ENCODE measurements at regions not wholly inside any gene's neighbourhood (a gene's known extent, or its start where the extent isn't known, plus 50 kb on each side); places are given as distances from the start of the nearest gene placed in this dataset.
"Not testable (repeated sequence)": the region's sequence is repeated elsewhere in the genome, so short reads cannot be mapped to it uniquely, and the experiment has no call there.

DNA sequence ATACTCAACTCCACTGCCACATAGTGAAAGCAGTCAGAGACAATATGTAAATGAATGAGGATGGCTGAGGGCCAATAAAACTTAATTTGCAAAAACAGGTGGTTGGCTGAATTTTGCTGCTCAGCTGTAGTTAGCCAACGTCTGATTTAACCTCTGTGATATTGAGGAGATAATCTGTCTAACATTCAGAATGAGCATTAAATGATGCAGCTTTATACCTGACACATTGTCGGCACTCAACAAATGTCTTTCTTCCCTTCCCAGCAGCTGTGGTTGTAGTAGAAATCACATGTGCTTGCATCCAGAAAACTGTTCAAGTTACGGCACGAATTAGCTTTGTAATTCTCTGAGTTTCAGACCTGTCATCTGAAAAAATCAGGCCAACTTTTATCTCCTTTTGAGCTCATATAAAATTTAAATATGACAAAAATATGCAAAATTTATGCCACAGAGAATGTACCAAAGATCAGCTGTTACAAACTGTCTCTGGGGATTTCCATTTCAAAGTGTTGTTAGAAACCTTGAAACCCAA, 1239.7 kb downstream of the GATA3 start:
- DNase-seq (ENCODE audit: low read depth) = no peak

GRCh38 chr10:9294865-9295264, 1240.4 kb downstream of the GATA3 start:
- DNase-seq (ENCODE audit: low read depth) = no peak

GRCh38 chr10:9296190-9296589, 1241.7 kb downstream of the GATA3 start:
- DNase-seq (ENCODE audit: low read depth) = no peak

DNA sequence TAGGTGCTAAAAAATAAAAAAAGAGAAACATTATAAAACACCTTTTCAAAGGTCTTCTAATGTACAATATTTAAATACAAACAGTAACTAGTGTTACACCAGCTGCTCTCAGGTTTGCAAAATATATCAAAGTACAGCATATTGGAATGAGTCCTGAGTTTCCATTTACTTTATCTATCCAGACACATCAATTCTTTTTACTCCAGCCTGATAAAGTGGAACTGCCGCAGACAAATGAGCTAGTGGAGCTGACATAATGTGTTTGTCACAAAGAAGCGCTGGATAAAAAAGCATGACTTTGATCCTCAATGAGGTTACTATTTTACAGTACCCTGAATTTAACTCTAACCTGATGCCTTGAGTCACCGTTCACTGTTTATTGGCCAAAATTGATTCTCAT, 1243.1 kb downstream of the GATA3 start:
- no peak for DNase-seq (ENCODE audit: low read depth)

- DNase-seq (ENCODE audit: low read depth) = no peak
Measured at GRCh38 chr10:9299966-9300365, 1245.5 kb downstream of the GATA3 start.

DNA sequence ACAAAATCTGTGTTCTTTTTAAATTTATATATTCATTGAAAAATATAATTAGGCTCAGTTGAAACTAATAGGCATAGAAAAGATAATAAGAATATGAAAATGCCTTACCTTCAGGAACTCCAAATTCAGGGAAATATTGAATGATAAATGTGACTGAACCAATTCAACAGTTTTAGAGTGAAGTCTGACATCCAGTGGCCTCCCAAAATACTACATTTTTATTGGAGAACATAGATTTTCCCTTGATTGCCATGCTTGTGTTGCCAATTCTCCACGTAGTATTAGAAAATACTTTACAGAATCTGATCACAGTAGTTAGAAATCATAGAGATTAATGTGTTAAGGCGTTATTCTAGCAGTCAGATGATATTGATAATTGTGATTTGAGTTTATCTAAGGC, 1246.7 kb downstream of the GATA3 start:
- no peak for DNase-seq (ENCODE audit: low read depth)

DNA sequence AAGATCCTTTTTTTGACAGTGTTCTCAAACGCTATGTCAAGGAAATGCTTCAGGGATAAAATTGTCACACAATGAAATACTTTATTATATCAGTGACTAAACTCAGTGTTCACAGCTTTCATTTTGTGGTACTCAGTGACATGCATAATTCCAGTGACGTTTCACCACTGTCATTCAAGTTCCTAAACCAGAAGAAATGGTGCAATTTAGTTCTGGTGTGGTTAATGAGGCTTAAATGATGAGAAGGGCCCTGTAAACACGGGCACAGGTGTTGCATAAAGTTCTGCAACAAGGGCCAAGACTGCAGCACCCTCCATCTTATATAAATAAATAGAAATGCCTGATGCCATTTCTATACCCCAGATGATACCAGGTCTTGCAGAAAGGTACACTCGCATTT, 1247.1 kb downstream of the GATA3 start:
- no peak for DNase-seq (ENCODE audit: low read depth)

GRCh38 chr10:9302140-9302746, 1247.8 kb downstream of the GATA3 start:
- DNase-seq (ENCODE audit: low read depth) = no peak

DNA sequence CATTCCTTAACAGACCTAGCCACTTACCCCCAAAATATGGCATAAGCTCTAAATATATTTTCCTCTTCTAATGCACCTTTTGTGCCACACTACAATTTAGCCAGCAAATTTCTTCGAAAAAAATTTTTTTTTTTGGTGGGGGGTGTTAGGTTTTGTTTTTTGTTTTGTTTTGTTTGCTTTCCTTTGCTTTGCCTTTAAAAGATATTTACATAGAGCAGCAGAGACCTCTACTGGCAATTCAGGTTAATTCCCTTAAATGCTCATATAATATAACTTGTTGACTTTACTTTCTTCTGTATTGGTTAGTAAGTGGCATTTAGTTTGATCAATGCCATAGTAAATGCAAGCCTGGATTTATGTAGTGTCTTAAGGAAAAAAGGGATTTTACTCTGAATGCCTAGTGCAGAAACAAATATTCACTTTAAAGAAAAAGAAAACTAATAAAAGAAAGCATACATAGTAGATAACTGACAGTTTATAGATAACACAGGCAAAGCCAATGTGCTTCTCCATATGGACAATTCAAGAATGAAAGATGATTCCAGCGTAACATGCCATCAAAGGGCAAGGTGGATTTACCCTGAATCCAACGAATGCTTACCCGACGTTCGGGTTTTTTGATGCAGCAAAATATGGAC, 1250.6 kb downstream of the GATA3 start:
- no peak for DNase-seq (ENCODE audit: low read depth)

GRCh38 chr10:9311702-9312499, 1257.4 kb downstream of the GATA3 start:
- DNase-seq (ENCODE audit: low read depth) = no peak

GRCh38 chr10:9315292-9315691, 1260.8 kb downstream of the GATA3 start:
- DNase-seq (ENCODE audit: low read depth) = no peak

GRCh38 chr10:9331583-9332008, 1277.1 kb downstream of the GATA3 start:
- DNase-seq (ENCODE audit: low read depth) = no peak

DNA sequence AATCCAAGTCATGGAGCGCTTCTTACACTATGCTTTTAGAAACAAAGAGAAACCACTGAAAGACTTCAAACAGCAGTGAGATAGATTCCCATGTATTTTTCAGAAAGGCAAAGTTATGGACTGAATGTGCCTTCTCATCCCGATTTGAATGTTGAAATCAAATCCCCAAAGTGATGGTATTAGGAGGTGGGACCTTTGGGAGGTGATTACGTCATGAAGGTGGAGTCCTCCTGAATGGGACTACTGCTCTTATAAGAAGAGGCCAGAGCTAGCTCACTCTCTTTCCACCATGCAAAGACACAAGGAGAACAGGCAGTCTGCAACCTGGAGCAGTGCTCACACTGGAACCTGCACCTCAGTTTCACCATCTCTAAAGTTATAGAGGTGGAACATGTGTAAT, 1279.8 kb downstream of the GATA3 start:
- no peak for DNase-seq (ENCODE audit: low read depth)

DNA sequence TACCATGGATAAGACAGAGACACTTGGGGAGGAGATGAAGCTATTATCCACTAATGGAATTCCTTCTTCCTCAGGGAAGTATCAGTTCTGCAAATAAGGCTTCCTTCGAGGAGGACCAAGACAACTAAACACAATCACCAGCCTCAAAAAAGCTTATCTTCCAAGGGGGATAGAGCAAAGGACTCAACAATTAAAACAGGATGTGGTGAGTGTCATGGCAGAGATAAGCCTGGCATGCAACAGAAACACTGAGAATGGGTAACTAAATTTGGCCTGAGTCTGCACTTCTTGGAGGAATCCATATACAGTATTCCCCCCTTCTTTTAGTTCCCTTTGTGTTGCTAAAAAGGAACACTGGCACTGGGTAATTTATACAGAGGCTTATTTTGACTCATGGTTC, 1285.2 kb downstream of the GATA3 start:
- no peak for DNase-seq (ENCODE audit: low read depth)

DNA sequence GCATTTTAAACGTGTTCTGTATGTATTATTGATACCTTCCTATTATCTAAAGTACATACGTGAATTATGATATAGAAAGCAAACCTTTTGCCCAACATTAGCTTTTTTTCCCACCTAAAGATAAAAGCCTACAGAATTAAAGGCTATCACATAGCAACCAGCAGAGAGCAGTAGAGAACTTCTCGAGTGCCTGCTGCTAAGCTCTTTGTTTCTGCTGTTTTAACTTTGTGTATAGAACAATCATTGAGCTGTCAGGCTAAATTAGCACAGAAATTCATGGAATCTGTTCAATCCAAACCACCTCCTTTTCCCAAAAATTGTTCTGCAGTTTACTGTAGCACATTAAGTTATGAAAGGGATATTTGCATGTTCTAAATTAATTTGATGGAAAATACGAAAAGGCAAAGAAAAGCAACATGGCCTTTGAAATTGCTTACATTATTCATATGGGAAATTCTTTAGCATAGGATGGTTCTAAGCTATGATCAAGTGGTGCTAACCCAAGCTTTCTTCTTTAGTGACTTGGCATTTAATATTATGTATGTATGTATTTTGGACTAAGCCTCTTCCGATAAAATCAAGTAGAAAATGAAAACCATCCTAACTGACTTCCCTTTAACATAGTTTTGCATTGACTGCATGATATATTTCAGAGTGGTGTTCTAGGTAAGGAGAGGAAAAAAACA, 1288.5 kb downstream of the GATA3 start:
- no peak for DNase-seq (ENCODE audit: low read depth)

DNA sequence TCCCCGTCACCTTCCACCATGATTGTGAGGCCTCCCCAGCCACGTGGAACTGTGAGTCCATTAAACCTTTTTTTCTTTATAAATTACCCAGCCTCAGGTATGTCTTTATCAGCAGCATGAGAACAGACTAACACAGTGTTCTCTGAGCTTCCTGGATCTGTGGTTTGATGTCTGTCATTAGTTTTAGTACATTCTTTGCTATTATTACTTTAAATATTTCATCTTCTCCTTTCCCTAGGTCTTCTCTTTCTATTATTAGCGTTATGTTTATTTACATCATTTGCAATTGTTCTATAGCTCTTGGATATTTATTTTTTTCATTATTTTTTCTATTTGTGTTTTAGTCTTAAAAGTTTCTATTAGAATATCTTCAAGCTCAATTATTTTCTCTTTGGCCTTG, 1293.4 kb downstream of the GATA3 start:
- DNase-seq (ENCODE audit: low read depth) = not testable (repeated sequence)

DNA sequence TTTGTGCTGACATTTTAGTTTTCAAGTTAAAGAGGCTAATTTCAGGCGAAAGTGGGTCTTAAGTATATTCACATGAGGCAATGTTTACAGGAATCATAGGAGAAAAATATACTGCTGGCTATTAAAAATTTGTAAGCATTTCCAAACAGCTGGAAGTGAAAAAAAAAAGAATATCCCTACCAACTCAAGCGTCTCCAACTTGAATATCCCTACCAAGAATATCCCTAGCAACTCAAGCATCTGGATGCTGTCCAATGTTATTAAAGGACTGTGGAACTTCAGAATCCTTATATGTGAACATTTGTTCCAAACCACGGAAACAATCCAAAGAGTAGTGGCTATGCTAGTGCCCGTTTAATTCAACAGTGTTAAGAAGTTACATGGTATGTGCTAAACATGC, 1303.0 kb downstream of the GATA3 start:
- no peak for DNase-seq (ENCODE audit: low read depth)

- DNase-seq (ENCODE audit: low read depth) = no peak
Measured at GRCh38 chr10:9362721-9363120, 1308.2 kb downstream of the GATA3 start.

DNA sequence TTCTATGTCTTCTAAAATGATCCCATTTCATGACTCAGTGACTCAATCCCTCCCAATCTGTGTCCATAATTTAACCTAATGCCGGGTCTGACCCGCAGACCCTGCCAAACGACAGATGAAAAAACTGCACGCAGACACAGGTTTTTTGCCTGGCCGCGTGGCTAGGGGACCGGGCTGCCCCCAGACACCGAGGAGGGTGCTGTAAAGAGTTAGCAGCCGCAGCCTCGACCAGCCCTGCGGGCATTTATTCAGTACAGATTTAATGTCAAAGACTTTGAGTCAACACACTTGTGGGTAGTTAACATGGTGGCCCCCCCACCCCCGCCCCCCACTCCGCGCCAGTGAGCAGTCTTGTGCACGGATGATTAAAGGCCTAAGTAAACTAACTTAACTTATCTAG, 1324.7 kb downstream of the GATA3 start:
- no peak for DNase-seq (ENCODE audit: low read depth)

- no peak for DNase-seq (ENCODE audit: low read depth)
Measured at GRCh38 chr10:9381733-9382532, 1327.4 kb downstream of the GATA3 start.

- no peak for DNase-seq (ENCODE audit: low read depth)
Measured at GRCh38 chr10:9382533-9382866, 1328.0 kb downstream of the GATA3 start.

- no peak for DNase-seq (ENCODE audit: low read depth)
Measured at GRCh38 chr10:9390516-9390915, 1336.0 kb downstream of the GATA3 start.

All from activated gamma-delta T cell treated with anti-CD3 and anti-CD28 coated beads, Interleukin-2, amount 50 U/mL, for 16 hours (primary cell).